Neural crest cell (in vitro differentiated cells): ENCODE measurements at regions not wholly inside any gene's neighbourhood (a gene's known extent, or its start where the extent isn't known, plus 50 kb on each side); places are given as distances from the start of the nearest gene placed in this dataset.

Source experiments
- DNase-seq: peaks from one replicate; pipeline ENCODE4 v3.0.0; 2021; ENCODE audit warnings: low read depth, mixed read lengths, low spot score
- H3K27ac Mint-ChIP-seq: one replicate; pipeline ENCODE4 v1.8.0; 2021; ENCODE audit warnings: mild to moderate bottlenecking, mixed read lengths; ENCODE audit not compliant: unreplicated experiment
- H3K27me3 Mint-ChIP-seq: 2 replicates; pipeline ENCODE4 v1.8.0; 2021; ENCODE audit warnings: low read depth, mild to moderate bottlenecking, mixed read lengths
- H3K36me3 Mint-ChIP-seq: 2 replicates; pipeline ENCODE4 v1.8.0; 2021; ENCODE audit warnings: low read depth, mild to moderate bottlenecking, mixed read lengths
- H3K4me1 Mint-ChIP-seq: 2 replicates; pipeline ENCODE4 v1.8.0; 2021; ENCODE audit warnings: mixed read lengths
- H3K4me3 Mint-ChIP-seq: one replicate; pipeline ENCODE4 v1.8.0; 2021; ENCODE audit warnings: mild to moderate bottlenecking, mixed read lengths
- H3K9me3 Mint-ChIP-seq: 2 replicates; pipeline ENCODE4 v1.8.0; 2021; ENCODE audit warnings: mixed read lengths
- TF ChIP-seq, protein P1 (sequence below): fragments of 200-600 bp; sonication (generic); conservative IDR thresholded peaks from 2 replicates; pipeline ENCODE4 v1.5.0; 2021; ENCODE audit warnings: antibody characterized with exemption, mild to moderate bottlenecking

DNA sequence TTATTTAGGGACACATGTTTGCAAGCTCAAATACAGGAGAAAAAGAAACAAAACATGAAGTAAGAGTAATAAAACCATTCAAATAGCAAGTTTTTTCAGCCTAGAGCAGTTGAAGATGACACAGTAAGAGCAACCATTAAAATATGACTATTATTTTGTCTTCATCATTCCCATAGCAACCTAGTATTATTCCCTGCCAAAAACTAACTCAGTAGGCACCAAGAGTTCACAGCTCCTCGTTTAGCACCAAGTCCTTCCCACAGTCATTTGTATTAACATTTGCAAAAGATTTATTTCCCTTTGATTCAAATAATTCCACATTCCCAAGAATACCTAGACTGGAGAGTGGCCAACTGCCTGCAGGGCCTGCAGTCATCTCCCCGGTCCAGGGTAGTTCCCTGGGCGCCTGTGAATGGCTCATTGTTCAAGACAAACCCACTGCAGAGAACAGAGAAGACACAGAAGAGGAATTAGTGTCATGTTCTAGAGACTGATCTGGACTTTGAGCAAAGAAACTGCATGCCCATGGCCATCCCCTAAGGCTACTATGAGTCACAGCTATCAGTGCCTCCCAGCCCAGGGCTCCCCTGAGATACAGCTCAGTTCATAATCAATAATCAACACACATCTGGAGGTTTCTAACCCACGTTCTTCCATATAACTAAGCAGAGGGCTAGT, 139.1 kb upstream of the MAP3K1 start:
- TF ChIP-seq, protein P1, sequence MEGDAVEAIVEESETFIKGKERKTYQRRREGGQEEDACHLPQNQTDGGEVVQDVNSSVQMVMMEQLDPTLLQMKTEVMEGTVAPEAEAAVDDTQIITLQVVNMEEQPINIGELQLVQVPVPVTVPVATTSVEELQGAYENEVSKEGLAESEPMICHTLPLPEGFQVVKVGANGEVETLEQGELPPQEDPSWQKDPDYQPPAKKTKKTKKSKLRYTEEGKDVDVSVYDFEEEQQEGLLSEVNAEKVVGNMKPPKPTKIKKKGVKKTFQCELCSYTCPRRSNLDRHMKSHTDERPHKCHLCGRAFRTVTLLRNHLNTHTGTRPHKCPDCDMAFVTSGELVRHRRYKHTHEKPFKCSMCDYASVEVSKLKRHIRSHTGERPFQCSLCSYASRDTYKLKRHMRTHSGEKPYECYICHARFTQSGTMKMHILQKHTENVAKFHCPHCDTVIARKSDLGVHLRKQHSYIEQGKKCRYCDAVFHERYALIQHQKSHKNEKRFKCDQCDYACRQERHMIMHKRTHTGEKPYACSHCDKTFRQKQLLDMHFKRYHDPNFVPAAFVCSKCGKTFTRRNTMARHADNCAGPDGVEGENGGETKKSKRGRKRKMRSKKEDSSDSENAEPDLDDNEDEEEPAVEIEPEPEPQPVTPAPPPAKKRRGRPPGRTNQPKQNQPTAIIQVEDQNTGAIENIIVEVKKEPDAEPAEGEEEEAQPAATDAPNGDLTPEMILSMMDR: no peak
- Mint-ChIP-seq H3K4me3 (no peak overlapping the region), H3K27ac (no peak overlapping the region), H3K36me3 (no peaks in the 10 kb centered on the region), H3K4me1 (peaks cover 16% of the 10 kb centered on the region), H3K9me3 (peaks cover 13% of the 10 kb centered on the region), H3K27me3 (no peaks in the 10 kb centered on the region)
- no peak for DNase-seq

DNA sequence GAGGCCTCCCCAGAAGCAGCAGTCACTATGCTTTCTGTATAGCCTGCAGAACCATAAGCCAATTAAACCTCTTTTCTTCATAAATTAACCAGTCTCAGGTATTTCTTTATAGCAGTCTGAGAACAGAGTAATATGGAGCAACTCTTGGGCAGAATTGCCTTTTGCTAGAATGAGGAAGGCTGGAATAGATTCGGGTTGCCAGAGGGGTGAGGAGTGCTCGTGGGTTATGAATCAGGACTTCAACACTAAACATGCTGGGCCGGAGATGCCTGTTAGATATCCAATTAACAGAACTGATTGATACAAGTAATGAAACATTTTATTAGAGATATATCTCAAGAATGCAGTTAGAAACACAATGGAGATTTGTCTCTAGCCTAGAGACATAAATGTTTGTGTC, 140.9 kb upstream of the MAP3K1 start:
- no peak overlapping the region for H3K4me3 Mint-ChIP-seq
- H3K9me3 Mint-ChIP-seq: peaks cover 13% of the 10 kb centered on the region
- H3K36me3 Mint-ChIP-seq: no peaks in the 10 kb centered on the region
- H3K4me1 Mint-ChIP-seq: peaks cover 31% of the 10 kb centered on the region
- TF ChIP-seq, protein P1: no peak
- no peaks in the 10 kb centered on the region for H3K27me3 Mint-ChIP-seq
- peak overlapping the region; percentile 20 for H3K27ac Mint-ChIP-seq
- no peak for DNase-seq

DNA sequence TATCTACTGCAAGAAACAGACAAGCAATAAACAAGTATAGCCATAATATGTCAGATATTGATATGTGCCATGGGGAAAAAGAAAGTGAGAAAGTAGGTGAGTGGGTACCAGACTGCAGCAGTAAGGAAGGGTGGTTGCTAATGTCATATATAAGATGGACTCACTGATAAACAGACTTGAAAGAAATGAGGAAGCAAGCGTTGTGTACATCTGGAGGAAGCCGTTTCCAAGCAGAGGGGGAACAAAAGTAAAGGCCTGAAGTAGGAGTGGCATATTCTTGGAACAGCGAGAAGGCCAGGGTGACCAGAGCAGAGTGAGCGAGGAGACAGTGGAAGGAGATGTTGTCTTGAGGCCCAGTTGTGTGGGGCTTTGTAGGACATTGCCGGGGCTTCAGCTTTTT, 142.2 kb upstream of the MAP3K1 start:
- Mint-ChIP-seq H3K27me3 (no peaks in the 10 kb centered on the region), H3K4me3 (no peak overlapping the region), H3K9me3 (peaks cover 13% of the 10 kb centered on the region), H3K27ac (no peak overlapping the region), H3K36me3 (no peaks in the 10 kb centered on the region), H3K4me1 (peaks cover 40% of the 10 kb centered on the region)
- TF ChIP-seq, protein P1: no peak
- DNase-seq: no peak

DNA sequence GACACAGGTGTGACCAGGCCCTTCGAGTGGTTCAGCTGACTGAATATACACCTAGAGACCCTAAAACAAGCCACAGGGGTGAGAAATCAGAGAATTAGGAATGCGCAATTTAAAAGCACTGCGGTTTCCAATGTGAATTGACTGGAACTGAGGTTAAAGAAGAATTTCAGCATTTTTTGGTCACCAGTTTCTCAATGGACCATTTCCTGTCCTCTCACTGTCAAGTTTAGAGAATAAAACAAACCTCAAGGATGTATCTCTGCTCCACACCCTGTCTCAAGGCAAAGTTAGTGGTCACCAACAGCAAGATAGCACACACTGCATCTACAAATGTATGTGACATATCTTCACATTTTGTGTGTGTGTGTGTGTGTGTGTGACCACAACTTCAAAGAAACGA, 143.8 kb upstream of the MAP3K1 start:
- Mint-ChIP-seq H3K27me3 (no peaks in the 10 kb centered on the region), H3K36me3 (no peaks in the 10 kb centered on the region), H3K9me3 (peaks cover 16% of the 10 kb centered on the region), H3K27ac (no peak overlapping the region), H3K4me3 (no peak overlapping the region), H3K4me1 (peaks cover 34% of the 10 kb centered on the region)
- no peak for DNase-seq
- TF ChIP-seq, protein P1: no peak

DNA sequence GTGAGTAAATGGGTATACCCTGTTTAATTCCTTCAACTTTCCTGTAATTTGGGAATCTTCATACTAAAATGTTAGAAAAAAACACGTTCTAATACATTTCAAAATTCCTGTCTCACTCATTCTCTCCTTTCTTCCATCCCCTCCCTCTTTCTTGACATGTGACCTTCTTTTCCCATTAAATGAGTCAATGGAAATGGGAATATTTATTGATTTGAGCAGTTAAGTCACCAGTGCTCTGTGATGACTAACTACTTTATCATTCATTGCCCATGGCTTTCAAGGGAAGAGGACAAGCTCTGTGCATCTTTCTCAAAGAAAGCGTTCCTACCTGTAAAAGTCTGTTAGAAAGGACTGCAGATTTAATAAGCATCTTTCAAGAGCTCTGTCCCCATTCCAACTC, 144.4 kb upstream of the MAP3K1 start:
- H3K9me3 Mint-ChIP-seq: peaks cover 13% of the 10 kb centered on the region
- no peaks in the 10 kb centered on the region for H3K27me3 Mint-ChIP-seq
- TF ChIP-seq, protein P1: no peak
- no peak overlapping the region for H3K27ac Mint-ChIP-seq
- H3K36me3 Mint-ChIP-seq: no peaks in the 10 kb centered on the region
- H3K4me1 Mint-ChIP-seq: peaks cover 27% of the 10 kb centered on the region
- no peak overlapping the region for H3K4me3 Mint-ChIP-seq
- no peak for DNase-seq
